HepG2 (cell line): ENCODE measurements at regions not wholly inside any gene's neighbourhood (a gene's known extent, or its start where the extent isn't known, plus 50 kb on each side); places are given as distances from the start of the nearest gene placed in this dataset.

ENCODE experiments used
- ATAC-seq: fragments of 200-7000 bp; cut with Tn5 transposase; 3 replicates; pipeline ENCODE4 v1.9.1; 2020; ENCODE audit warnings: mild to moderate bottlenecking, moderate library complexity
- BruUV-seq: library from RNA; stranded (reverse); fragments of 400-500 nt; replicated peaks from 2 replicates; lab custom pipeline; 2021; lab: Mats Ljungman, UMichigan
- CTCF ChIA-PET: fragments of 300-600 bp; formaldehyde crosslinking; extraction: SDS; loops from one replicate; lab custom pipeline; 2021; ENCODE audit warnings: low total read pairs, inconsistent platforms, low intra/inter-chr PET ratio; lab: Yijun Ruan, JAX
- POLR2A ChIA-PET: fragments of 350-600 bp; sonication (Branson Sonifier 250); formaldehyde crosslinking; loops from one replicate; lab custom pipeline; 2020; ENCODE audit warnings: antibody characterized with exemption, inconsistent platforms; lab: Yijun Ruan, JAX
- DNase-seq: peaks from one replicate; pipeline ENCODE4 v3.0.0-alpha.2; 2015; ENCODE audit warnings: low spot score
- FAIRE-seq: peaks from 3 replicates; lab custom pipeline; 2011; peaks lifted over from hg19 to GRCh38; lab: Jason Lieb, UNC
- H2AFZ ChIP-seq: one replicate; pipeline ENCODE4 v1.6.1; 2011; ENCODE audit warnings: low read length, inconsistent platforms
- H3K27ac ChIP-seq: fragments of 300-600 bp; 3 replicates; pipeline ENCODE4 v1.8.0; 2011; ENCODE audit warnings: mixed run types, mild to moderate bottlenecking, mixed read lengths, low read length, inconsistent platforms; ENCODE audit not compliant: insufficient read depth; ENCODE audit errors: extremely low read length
- H3K27me3 ChIP-seq, 2 experiments: fragments of 200-600 bp in 1 of 2; 2 replicates in 1 of 2; 3 replicates in 1 of 2; pipeline versions ENCODE4 v1.6.0 to v1.8.0; 2011; ENCODE audit warnings: low read length in 2 of 2, mild to moderate bottlenecking in 2 of 2, moderate library complexity in 2 of 2, inconsistent platforms in 1 of 2; ENCODE audit not compliant: insufficient read depth in 2 of 2, control insufficient read depth in 1 of 2
- H3K36me3 ChIP-seq, 2 experiments: fragments of 200-600 bp in 1 of 2; replicated peaks in 1 of 2; 2 replicates in 1 of 2; 3 replicates in 1 of 2; pipeline versions ENCODE4 v1.5.1 to v1.8.0; 2011; ENCODE audit warnings: low read length in 2 of 2, inconsistent platforms in 1 of 2; ENCODE audit not compliant: insufficient read depth in 2 of 2, control insufficient read depth in 1 of 2
- H3K4me1 ChIP-seq: 2 replicates; pipeline ENCODE4 v1.5.1; 2012; ENCODE audit warnings: low read length, inconsistent platforms; ENCODE audit not compliant: insufficient read depth
- H3K4me2 ChIP-seq: 2 replicates; pipeline ENCODE4 v1.6.0; 2011; ENCODE audit warnings: low read depth, low read length, inconsistent platforms
- H3K4me3 ChIP-seq, 3 experiments: fragments of 200-600 bp in 1 of 3; sonication (generic), shearing (Covaris generic) in 1 of 3; replicated peaks in 1 of 3; 2 replicates each; pipeline ENCODE4 v1.5.1; 2011 to 2016; ENCODE audit warnings: low read length in 3 of 3, inconsistent platforms in 2 of 3, low read depth in 2 of 3, mild to moderate bottlenecking in 2 of 3, control low read depth in 1 of 3, mixed read lengths in 1 of 3; ENCODE audit not compliant: insufficient read depth in 1 of 3
- H3K79me2 ChIP-seq: one replicate; pipeline ENCODE4 v1.6.1; 2011; ENCODE audit warnings: low read length, inconsistent platforms; ENCODE audit not compliant: insufficient read depth
- H3K9ac ChIP-seq: 2 replicates; pipeline ENCODE4 v1.6.0; 2011; ENCODE audit warnings: mild to moderate bottlenecking, low read depth, low read length, inconsistent platforms; ENCODE audit not compliant: insufficient read depth
- H3K9me3 ChIP-seq: 2 replicates; pipeline ENCODE4 v1.5.1; 2012; ENCODE audit warnings: mild to moderate bottlenecking, low read length
- H4K20me1 ChIP-seq: 2 replicates; pipeline ENCODE4 v1.6.0; 2011; ENCODE audit warnings: inconsistent platforms, mild to moderate bottlenecking, low read length, moderate library complexity; ENCODE audit not compliant: insufficient read depth
- GZF1 ChIP-seq: sonication (generic); formaldehyde crosslinking; IDR thresholded peaks from 2 replicates; pipeline ENCODE4 v1.5.1; 2020; ENCODE audit warnings: mild to moderate bottlenecking, missing genetic modification reagents
- KLF9 ChIP-seq: IDR thresholded peaks from 2 replicates; pipeline ENCODE4 v1.6.1; 2016; ENCODE audit warnings: low read depth
- MXD4 ChIP-seq: IDR thresholded peaks from 2 replicates; pipeline ENCODE4 v1.6.1; 2016; ENCODE audit warnings: mild to moderate bottlenecking, missing biosample characterization, missing genetic modification reagents
- MYNN ChIP-seq: sonication (generic); formaldehyde crosslinking; IDR thresholded peaks from 2 replicates; pipeline ENCODE4 v1.4.0; 2020; ENCODE audit warnings: mild to moderate bottlenecking, low read depth, missing genetic modification reagents
- POLR2AphosphoS5 ChIP-seq: IDR thresholded peaks from 2 replicates; pipeline ENCODE4 v1.6.1; 2012; ENCODE audit warnings: low read depth, low read length
- SAFB2 ChIP-seq: sonication (generic); formaldehyde crosslinking; IDR thresholded peaks from 2 replicates; pipeline ENCODE4 v1.5.1; 2020; ENCODE audit warnings: missing genetic modification reagents, low read depth, mild to moderate bottlenecking, borderline replicate concordance
- SRSF4 ChIP-seq: fragments of 200-400 bp; formaldehyde crosslinking; IDR thresholded peaks from one replicate; pipeline ENCODE4 v1.6.1; 2018; ENCODE audit warnings: mild to moderate bottlenecking, low read depth, low read length, moderate library complexity; ENCODE audit not compliant: poor library complexity, severe bottlenecking
- TBP ChIP-seq: sonication (generic); formaldehyde crosslinking; IDR thresholded peaks from 2 replicates; pipeline ENCODE4 v1.5.0; 2020; ENCODE audit warnings: missing genetic modification reagents
- ZFP41 ChIP-seq: sonication (generic); formaldehyde crosslinking; IDR thresholded peaks from 2 replicates; pipeline ENCODE4 v1.4.0; 2020; ENCODE audit warnings: mild to moderate bottlenecking, missing genetic modification reagents, borderline replicate concordance
- ZNF10 ChIP-seq: sonication (generic); formaldehyde crosslinking; IDR thresholded peaks from 2 replicates; pipeline ENCODE4 v1.4.0; 2020; ENCODE audit warnings: mild to moderate bottlenecking, low read depth, missing genetic modification reagents, borderline replicate concordance
- ZNF136 ChIP-seq: sonication (generic); formaldehyde crosslinking; IDR thresholded peaks from 2 replicates; pipeline ENCODE4 v1.8.1; 2022; ENCODE audit warnings: low read depth, mild to moderate bottlenecking, moderate library complexity, missing genetic modification reagents
- ZNF891 ChIP-seq: sonication (generic); formaldehyde crosslinking; IDR thresholded peaks from 2 replicates; pipeline ENCODE4 v1.5.0; 2020; ENCODE audit warnings: mild to moderate bottlenecking, missing genetic modification reagents
- WGBS: methylation state at CpG from one replicate; pipeline ENCODE4 v1.1.6; 2017; ENCODE audit warnings: low lambda C conversion rate; 5-methylcytosine and 5-hydroxymethylcytosine counted together
- in situ Hi-C: cut with HindIII; loops from 2 replicates; pipeline ENCODE4 v1.10.0; 2017; ENCODE audit warnings: low pct_unique_long_range_greater_than_20kb; ENCODE audit not compliant: extremely low pct_ligation_motif_present
- intact Hi-C: fragments of 100-400 bp; cut with micrococcal nuclease; formaldehyde crosslinking; loops from one replicate; pipeline ENCODE4 v1.10.0; 2022; ENCODE audit not compliant: unreplicated experiment
- TF ChIP-seq, protein P1 (sequence below): IDR thresholded peaks from 2 replicates; pipeline ENCODE4 v1.4.0; 2020; ENCODE audit warnings: mild to moderate bottlenecking, missing genetic modification reagents
- TF ChIP-seq, protein P2 (sequence below): sonication (generic); formaldehyde crosslinking; conservative IDR thresholded peaks from 2 replicates; pipeline ENCODE4 v1.4.0; 2020; ENCODE audit warnings: missing genetic modification reagents
- TF ChIP-seq, protein P3 (sequence below): sonication (generic); formaldehyde crosslinking; IDR thresholded peaks from 2 replicates; pipeline ENCODE4 v1.5.0; 2020; ENCODE audit warnings: missing genetic modification reagents

DNA sequence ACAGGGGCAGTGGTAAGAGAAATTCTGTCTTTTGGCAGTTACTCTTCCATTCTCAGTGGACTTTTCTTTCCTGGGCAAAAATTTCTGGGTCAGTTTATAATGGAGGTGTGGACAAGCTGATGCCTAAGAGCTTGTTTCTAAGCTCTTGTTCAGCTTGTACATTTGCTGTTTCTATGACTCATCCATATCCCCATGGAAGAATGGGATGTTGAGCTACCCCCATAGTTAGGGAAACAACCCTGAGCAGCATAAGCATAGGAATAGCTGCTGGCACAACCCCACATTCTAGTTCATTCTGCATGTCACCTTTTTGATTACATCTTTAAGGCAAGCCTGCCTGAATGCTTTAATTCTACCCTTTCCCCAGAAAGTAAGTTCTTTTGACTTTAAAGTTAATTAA is 173.3 kb downstream of the PSAT1 start (continued):
- TF ChIP-seq, protein P1, sequence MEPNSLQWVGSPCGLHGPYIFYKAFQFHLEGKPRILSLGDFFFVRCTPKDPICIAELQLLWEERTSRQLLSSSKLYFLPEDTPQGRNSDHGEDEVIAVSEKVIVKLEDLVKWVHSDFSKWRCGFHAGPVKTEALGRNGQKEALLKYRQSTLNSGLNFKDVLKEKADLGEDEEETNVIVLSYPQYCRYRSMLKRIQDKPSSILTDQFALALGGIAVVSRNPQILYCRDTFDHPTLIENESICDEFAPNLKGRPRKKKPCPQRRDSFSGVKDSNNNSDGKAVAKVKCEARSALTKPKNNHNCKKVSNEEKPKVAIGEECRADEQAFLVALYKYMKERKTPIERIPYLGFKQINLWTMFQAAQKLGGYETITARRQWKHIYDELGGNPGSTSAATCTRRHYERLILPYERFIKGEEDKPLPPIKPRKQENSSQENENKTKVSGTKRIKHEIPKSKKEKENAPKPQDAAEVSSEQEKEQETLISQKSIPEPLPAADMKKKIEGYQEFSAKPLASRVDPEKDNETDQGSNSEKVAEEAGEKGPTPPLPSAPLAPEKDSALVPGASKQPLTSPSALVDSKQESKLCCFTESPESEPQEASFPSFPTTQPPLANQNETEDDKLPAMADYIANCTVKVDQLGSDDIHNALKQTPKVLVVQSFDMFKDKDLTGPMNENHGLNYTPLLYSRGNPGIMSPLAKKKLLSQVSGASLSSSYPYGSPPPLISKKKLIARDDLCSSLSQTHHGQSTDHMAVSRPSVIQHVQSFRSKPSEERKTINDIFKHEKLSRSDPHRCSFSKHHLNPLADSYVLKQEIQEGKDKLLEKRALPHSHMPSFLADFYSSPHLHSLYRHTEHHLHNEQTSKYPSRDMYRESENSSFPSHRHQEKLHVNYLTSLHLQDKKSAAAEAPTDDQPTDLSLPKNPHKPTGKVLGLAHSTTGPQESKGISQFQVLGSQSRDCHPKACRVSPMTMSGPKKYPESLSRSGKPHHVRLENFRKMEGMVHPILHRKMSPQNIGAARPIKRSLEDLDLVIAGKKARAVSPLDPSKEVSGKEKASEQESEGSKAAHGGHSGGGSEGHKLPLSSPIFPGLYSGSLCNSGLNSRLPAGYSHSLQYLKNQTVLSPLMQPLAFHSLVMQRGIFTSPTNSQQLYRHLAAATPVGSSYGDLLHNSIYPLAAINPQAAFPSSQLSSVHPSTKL (CRISPR knock-in tag): no peak
- TF ChIP-seq ZFP41 (CRISPR knock-in tag) (no peak), TBP (CRISPR knock-in tag) (no peak), MYNN (CRISPR knock-in tag) (no peak)

DNA sequence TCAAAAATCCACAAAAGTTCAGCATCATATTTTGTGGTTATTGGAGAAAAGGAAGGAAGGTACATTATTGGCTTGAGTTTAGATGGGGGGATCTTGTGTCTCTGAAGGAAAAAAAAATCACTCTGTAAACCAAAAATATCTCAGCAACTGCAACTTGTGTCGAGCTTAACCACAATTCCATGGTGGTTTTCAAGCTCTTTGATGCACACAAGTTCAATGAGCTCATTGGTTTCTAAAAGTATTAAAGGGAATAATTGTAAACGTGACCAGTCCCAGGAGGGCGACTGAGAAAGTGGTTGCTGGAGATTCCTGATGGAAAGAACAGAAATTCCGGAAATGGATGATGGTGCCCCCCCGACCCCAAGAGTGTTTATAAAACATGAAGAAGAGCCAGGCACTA is 173.8 kb downstream of the PSAT1 start:
- H4K20me1 ChIP-seq: no peaks in the 10 kb centered on the region
- BruUV-seq: no TSS peak
- no peak overlapping the region for H3K4me3 ChIP-seq
- no peak overlapping the region for H2AFZ ChIP-seq
- no peaks in the 10 kb centered on the region for H3K36me3 ChIP-seq
- H3K4me2 ChIP-seq: no peak overlapping the region
- ChIA-PET CTCF (no interaction called here), POLR2A (no interaction called here)
- no peak for ATAC-seq
- no peaks in the 10 kb centered on the region for H3K9me3 ChIP-seq
- 39% methylated on average over 5 of the region's 5 CpGs for WGBS
- intact Hi-C loops: no loop called here
- H3K27ac ChIP-seq: no peak overlapping the region
- H3K4me1 ChIP-seq: no peaks in the 10 kb centered on the region
- H3K9ac ChIP-seq: no peak overlapping the region
- in situ Hi-C loops: no loop called here
- H3K27me3 ChIP-seq: no peaks in the 10 kb centered on the region
- TF ChIP-seq GZF1 (CRISPR knock-in tag) (no peak), SAFB2 (no peak), ZNF136 (CRISPR knock-in tag) (no peak), MXD4 (CRISPR knock-in tag) (no peak), POLR2AphosphoS5 (no peak), SRSF4 (no peak), KLF9 (no peak), ZNF891 (CRISPR knock-in tag) (no peak), ZNF10 (CRISPR knock-in tag) (no peak)
- TF ChIP-seq, protein P2, sequence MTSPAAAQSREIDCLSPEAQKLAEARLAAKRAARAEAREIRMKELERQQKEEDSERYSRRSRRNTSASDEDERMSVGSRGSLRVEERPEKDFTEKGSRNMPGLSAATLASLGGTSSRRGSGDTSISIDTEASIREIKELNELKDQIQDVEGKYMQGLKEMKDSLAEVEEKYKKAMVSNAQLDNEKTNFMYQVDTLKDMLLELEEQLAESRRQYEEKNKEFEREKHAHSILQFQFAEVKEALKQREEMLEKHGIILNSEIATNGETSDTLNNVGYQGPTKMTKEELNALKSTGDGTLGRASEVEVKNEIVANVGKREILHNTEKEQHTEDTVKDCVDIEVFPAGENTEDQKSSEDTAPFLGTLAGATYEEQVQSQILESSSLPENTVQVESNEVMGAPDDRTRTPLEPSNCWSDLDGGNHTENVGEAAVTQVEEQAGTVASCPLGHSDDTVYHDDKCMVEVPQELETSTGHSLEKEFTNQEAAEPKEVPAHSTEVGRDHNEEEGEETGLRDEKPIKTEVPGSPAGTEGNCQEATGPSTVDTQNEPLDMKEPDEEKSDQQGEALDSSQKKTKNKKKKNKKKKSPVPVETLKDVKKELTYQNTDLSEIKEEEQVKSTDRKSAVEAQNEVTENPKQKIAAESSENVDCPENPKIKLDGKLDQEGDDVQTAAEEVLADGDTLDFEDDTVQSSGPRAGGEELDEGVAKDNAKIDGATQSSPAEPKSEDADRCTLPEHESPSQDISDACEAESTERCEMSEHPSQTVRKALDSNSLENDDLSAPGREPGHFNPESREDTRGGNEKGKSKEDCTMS (CRISPR knock-in tag): no peak
- TF ChIP-seq, protein P3, sequence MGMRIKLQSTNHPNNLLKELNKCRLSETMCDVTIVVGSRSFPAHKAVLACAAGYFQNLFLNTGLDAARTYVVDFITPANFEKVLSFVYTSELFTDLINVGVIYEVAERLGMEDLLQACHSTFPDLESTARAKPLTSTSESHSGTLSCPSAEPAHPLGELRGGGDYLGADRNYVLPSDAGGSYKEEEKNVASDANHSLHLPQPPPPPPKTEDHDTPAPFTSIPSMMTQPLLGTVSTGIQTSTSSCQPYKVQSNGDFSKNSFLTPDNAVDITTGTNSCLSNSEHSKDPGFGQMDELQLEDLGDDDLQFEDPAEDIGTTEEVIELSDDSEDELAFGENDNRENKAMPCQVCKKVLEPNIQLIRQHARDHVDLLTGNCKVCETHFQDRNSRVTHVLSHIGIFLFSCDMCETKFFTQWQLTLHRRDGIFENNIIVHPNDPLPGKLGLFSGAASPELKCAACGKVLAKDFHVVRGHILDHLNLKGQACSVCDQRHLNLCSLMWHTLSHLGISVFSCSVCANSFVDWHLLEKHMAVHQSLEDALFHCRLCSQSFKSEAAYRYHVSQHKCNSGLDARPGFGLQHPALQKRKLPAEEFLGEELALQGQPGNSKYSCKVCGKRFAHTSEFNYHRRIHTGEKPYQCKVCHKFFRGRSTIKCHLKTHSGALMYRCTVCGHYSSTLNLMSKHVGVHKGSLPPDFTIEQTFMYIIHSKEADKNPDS: no peak
- no peak for DNase-seq
- no peak for FAIRE-seq
- H3K79me2 ChIP-seq: no peaks in the 10 kb centered on the region
